ENCODE measurements at regions not wholly inside any gene's neighbourhood (a gene's known extent, or its start where the extent isn't known, plus 50 kb on each side); places are given as distances from the start of the nearest gene placed in this dataset.

DNA sequence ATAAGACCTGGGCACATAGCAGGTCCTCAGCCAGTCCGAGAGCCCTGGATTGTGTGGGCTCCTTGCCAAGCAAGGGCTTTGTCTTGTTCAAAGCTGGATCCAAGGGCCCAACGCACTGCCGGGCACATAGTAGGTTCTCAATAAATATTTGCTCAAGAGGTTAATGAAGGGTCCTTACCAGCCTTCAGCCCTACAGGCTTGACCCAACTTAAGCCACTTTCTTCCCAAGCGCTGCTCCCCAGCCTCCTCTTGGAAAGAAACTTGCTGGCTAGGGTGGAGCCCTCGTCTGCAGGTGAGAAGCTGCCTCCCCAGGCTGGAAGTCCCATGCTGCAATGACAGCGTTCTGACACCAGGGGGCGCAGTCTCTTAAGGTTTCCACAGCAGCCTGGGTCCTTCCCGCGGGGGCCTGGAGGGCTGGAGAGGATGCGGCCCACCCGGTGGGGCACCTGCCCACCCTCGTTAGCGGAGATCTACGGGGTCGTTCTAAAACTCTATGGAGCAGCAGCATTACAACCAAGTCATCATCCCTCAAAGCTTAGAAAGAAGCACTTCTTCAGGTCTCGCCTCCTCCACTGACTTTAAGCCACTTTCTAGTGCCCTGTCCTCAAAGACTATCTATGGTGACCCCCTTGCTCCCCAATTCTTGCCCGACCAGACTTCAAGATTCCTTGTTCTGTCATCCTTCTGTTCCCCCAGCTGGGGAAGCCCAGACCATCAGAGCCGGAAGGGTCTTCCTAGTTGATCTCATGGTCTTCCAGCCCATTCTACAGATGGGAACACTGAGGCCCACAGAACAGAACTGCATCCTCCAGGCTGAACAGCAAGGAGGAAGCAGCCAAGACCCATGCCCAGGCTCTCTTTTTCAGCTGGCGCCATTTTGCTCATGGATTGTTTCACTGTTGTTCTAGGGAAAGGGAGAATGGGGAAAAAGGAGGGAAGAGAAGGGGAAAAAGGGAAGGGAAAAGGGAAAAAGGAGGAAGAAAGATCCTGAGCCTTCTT, 115.4 kb downstream of the LHX2 start:
- TF ChIP-seq, protein P1, sequence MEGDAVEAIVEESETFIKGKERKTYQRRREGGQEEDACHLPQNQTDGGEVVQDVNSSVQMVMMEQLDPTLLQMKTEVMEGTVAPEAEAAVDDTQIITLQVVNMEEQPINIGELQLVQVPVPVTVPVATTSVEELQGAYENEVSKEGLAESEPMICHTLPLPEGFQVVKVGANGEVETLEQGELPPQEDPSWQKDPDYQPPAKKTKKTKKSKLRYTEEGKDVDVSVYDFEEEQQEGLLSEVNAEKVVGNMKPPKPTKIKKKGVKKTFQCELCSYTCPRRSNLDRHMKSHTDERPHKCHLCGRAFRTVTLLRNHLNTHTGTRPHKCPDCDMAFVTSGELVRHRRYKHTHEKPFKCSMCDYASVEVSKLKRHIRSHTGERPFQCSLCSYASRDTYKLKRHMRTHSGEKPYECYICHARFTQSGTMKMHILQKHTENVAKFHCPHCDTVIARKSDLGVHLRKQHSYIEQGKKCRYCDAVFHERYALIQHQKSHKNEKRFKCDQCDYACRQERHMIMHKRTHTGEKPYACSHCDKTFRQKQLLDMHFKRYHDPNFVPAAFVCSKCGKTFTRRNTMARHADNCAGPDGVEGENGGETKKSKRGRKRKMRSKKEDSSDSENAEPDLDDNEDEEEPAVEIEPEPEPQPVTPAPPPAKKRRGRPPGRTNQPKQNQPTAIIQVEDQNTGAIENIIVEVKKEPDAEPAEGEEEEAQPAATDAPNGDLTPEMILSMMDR (IDR thresholded peaks at IDR 0.05) = peak; percentile 83 to 97 (median 93)
- TF ChIP-seq POLR2A (IDR thresholded peaks at IDR 0.05) = no peak
- no peak for TF ChIP-seq POLR2AphosphoS5 (IDR thresholded peaks at IDR 0.05)

Data from breast epithelium (tissue), 3 donors.